B cell (primary cell): ENCODE measurements at regions not wholly inside any gene's neighbourhood (a gene's known extent, or its start where the extent isn't known, plus 50 kb on each side); places are given as distances from the start of the nearest gene placed in this dataset.

Source experiments
- ATAC-seq: fragments of 200-7000 bp; cut with Tn5 transposase; one replicate; pipeline ENCODE4 v1.10.0; 2021; ENCODE audit warnings: low read depth, mild to moderate bottlenecking, moderate number of reproducible peaks, moderate library complexity
- CTCF ChIA-PET: fragments of 350-600 bp; sonication (Branson Sonifier 250); formaldehyde crosslinking; loops from one replicate; lab custom pipeline; 2021; ENCODE audit warnings: antibody characterized with exemption, inconsistent platforms; lab: Charles Lee
- POLR2A ChIA-PET: fragments of 350-600 bp; sonication (Branson Sonifier 250); formaldehyde crosslinking; loops from one replicate; lab custom pipeline; 2021; ENCODE audit warnings: antibody characterized with exemption; lab: Charles Lee
- DNase-seq: peaks from one replicate; pipeline ENCODE4 v3.0.0; 2013
- H2AFZ ChIP-seq: 2 replicates; pipeline ENCODE4 v1.6.1; 2012; ENCODE audit warnings: mild to moderate bottlenecking, low read depth, low read length; ENCODE audit not compliant: insufficient read depth, poor library complexity, severe bottlenecking
- H3K27ac ChIP-seq, 2 donors: 1 replicate in 1 of 2; 2 replicates in 1 of 2; pipeline ENCODE4 v1.5.1; 2012 to 2013; ENCODE audit warnings: low read length in 2 of 2, mild to moderate bottlenecking in 2 of 2, moderate library complexity in 1 of 2
- H3K27me3 ChIP-seq, 4 experiments: fragments of 200-600 bp in 1 of 4; sonication (generic) in 1 of 4; replicated peaks in 1 of 4; 1 replicate in 2 of 4; 2 replicates in 2 of 4; pipeline versions ENCODE4 v1.6.1 to v1.7.0; 2013 to 2016; ENCODE audit warnings: low read length in 3 of 4, mild to moderate bottlenecking in 2 of 4, mixed read lengths in 1 of 4, moderate library complexity in 1 of 4; ENCODE audit not compliant: insufficient read depth in 4 of 4, control insufficient read depth in 3 of 4; ENCODE audit errors: control extremely low read depth in 1 of 4
- H3K36me3 ChIP-seq, 2 experiments: replicated peaks in 1 of 2; 1 replicate in 1 of 2; 2 replicates in 1 of 2; pipeline versions ENCODE4 v1.6.1 to v1.7.1; 2013; ENCODE audit warnings: low read length in 1 of 2; ENCODE audit not compliant: insufficient read depth in 2 of 2, control insufficient read depth in 1 of 2; ENCODE audit errors: control extremely low read depth in 1 of 2, extremely low read depth in 1 of 2
- H3K4me1 ChIP-seq, 2 donors: fragments of 200-600 bp in 1 of 2; sonication (generic) in 1 of 2; 1 replicate in 1 of 2; 2 replicates in 1 of 2; pipeline versions ENCODE4 v1.5.1 to v1.6.1; 2013 to 2017; ENCODE audit warnings: low read length in 2 of 2; ENCODE audit not compliant: control insufficient read depth in 2 of 2, insufficient read depth in 2 of 2
- H3K4me2 ChIP-seq: replicated peaks from 2 replicates; pipeline ENCODE3; 2012; ENCODE audit warnings: mild to moderate bottlenecking, low read depth, low read length; ENCODE audit not compliant: poor library complexity, severe bottlenecking
- H3K4me3 ChIP-seq, 5 experiments: fragments of 200-600 bp in 1 of 5; sonication (generic) in 1 of 5; 1 replicate in 3 of 5; 2 replicates in 2 of 5; pipeline versions ENCODE4 v1.5.1 to v1.7.0; 2011 to 2016; ENCODE audit warnings: low read length in 4 of 5, mild to moderate bottlenecking in 4 of 5, low read depth in 2 of 5, control low read depth in 1 of 5, moderate library complexity in 1 of 5; ENCODE audit not compliant: insufficient read depth in 1 of 5; ENCODE audit errors: control extremely low read depth in 1 of 5, extremely low read depth in 1 of 5
- H3K79me2 ChIP-seq: fragments of 200-600 bp; sonication (generic); one replicate; pipeline ENCODE4 v1.6.0; 2016; ENCODE audit warnings: low read length; ENCODE audit not compliant: control insufficient read depth, insufficient read depth
- H3K9ac ChIP-seq: fragments of 200-600 bp; sonication (generic); 2 replicates; pipeline ENCODE4 v1.6.1; 2017; ENCODE audit warnings: mild to moderate bottlenecking, low read length, moderate library complexity
- H3K9me3 ChIP-seq, 3 donors: one replicate each; pipeline versions ENCODE4 v1.6.1 to v1.7.1; 2013; ENCODE audit warnings: low read length in 2 of 3; ENCODE audit not compliant: control insufficient read depth in 2 of 3, insufficient read depth in 1 of 3; ENCODE audit errors: control extremely low read depth in 1 of 3
- H4K20me1 ChIP-seq: 2 replicates; pipeline ENCODE4 v1.6.0; 2012; ENCODE audit warnings: mild to moderate bottlenecking, low read length; ENCODE audit not compliant: insufficient read depth, control insufficient read depth, poor library complexity, severe bottlenecking
- H3K27ac Mint-ChIP-seq: one replicate; pipeline ENCODE4 v1.8.0; 2021; ENCODE audit warnings: mixed read lengths
- H3K27me3 Mint-ChIP-seq: one replicate; pipeline ENCODE4 v1.8.0; 2021; ENCODE audit warnings: mixed read lengths
- H3K4me1 Mint-ChIP-seq: one replicate; pipeline ENCODE4 v1.8.0; 2021; ENCODE audit warnings: mixed read lengths
- H3K4me3 Mint-ChIP-seq: one replicate; pipeline ENCODE4 v1.8.0; 2021; ENCODE audit warnings: mixed read lengths
- H3K9me3 Mint-ChIP-seq: one replicate; pipeline ENCODE4 v1.8.0; 2022; ENCODE audit warnings: mixed read lengths; ENCODE audit not compliant: insufficient read depth
- CTCF ChIP-seq: fragments of 200-600 bp; IDR thresholded peaks from one replicate; pipeline ENCODE4 v1.8.0; 2022; ENCODE audit warnings: antibody characterized with exemption, mild to moderate bottlenecking
- EZH2 ChIP-seq: IDR thresholded peaks from 2 replicates; pipeline ENCODE4 v1.6.1; 2012; ENCODE audit warnings: borderline replicate concordance, low read depth, mild to moderate bottlenecking, moderate library complexity, low read length; ENCODE audit not compliant: insufficient read depth, poor library complexity, severe bottlenecking
- WGBS: methylation state at CpG from one replicate; pipeline ENCODE4 v1.1.5; 2013; ENCODE audit warnings: missing lambda C conversion rate; ENCODE audit not compliant: insufficient coverage; 5-methylcytosine and 5-hydroxymethylcytosine counted together
- intact Hi-C: fragments of 100-400 bp; cut with micrococcal nuclease; formaldehyde crosslinking; loops from one replicate; pipeline ENCODE4 v1.10.0; 2022

- no peak overlapping the region for H3K27ac Mint-ChIP-seq
Measured at GRCh38 chr7:155183655-155184054, 113.5 kb downstream of the HTR5A start.

DNA sequence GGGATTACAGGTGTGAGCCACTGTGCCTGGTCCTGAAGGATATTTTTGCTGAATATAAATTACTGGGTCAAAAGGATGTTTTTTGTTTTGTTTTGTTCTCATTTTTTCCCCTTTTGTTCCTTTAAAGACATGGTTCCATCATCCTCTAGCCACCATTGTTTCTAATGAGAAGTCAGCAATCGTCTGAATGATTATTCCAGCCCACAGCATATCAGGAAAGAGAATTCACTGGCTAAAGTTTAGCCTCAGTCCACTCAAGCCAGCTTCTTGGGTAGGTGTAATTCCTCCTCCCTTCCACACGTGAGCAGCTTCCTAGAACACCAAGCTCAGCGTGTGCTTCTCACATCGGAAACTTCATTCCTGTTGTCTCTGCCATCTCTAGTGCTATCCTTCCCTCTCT is 112.8 kb upstream of the INSIG1 start:
- ChIA-PET POLR2A (no interaction called here), CTCF (interaction anchor here (1.9 kb wide), 1 partner anchor 160 kb away, joined by 6 read pairs; no protein-coding TSS in a partner anchor)
- no peak overlapping the region for H3K4me3 ChIP-seq
- DNase-seq (no peak), ATAC-seq (no peak)
- TF ChIP-seq CTCF (no peak), EZH2 (no peak)
- 95% methylated on average over 3 of the region's 4 CpGs for WGBS
- no peaks in the 10 kb centered on the region for H3K4me1 Mint-ChIP-seq
- H3K27me3 ChIP-seq: peaks cover 0 to 4% (median 0%) of the 10 kb centered on the region in 4 experiments
- H3K27ac ChIP-seq: no peak overlapping the region
- peaks cover 8% of the 10 kb centered on the region for H3K27me3 Mint-ChIP-seq
- H4K20me1 ChIP-seq: no peaks in the 10 kb centered on the region
- H3K4me2 ChIP-seq: no peak overlapping the region
- H3K4me1 ChIP-seq: no peaks in the 10 kb centered on the region
- H3K9me3 ChIP-seq: peaks cover 5 to 42% (median 20%) of the 10 kb centered on the region in 3 donors
- no peak overlapping the region for H2AFZ ChIP-seq
- H3K36me3 ChIP-seq: no peaks in the 10 kb centered on the region
- H3K27ac Mint-ChIP-seq: no peak overlapping the region
- H3K9ac ChIP-seq: no peak overlapping the region
- no peaks in the 10 kb centered on the region for H3K79me2 ChIP-seq
- no peak overlapping the region for H3K4me3 Mint-ChIP-seq
- H3K9me3 Mint-ChIP-seq: peaks cover 14% of the 10 kb centered on the region
- intact Hi-C loops: no loop called here

More at GRCh38 chr7:155183655-155184054, 113.5 kb downstream of the HTR5A start:
- Mint-ChIP-seq H3K9me3 (peaks cover 14% of the 10 kb centered on the region), H3K4me3 (no peak overlapping the region), H3K4me1 (no peaks in the 10 kb centered on the region), H3K27me3 (peaks cover 4% of the 10 kb centered on the region)
- Histone ChIP-seq H3K36me3 (no peaks in the 10 kb centered on the region), H4K20me1 (no peaks in the 10 kb centered on the region), H3K27ac (no peak overlapping the region), H3K4me1 (no peaks in the 10 kb centered on the region), H3K79me2 (no peaks in the 10 kb centered on the region), H3K9me3 (peaks cover 5 to 42% (median 20%) of the 10 kb centered on the region in 3 donors), H3K4me3 (no peak overlapping the region), H3K9ac (no peak overlapping the region), H2AFZ (no peak overlapping the region), H3K27me3 (peaks cover 0 to 4% (median 0%) of the 10 kb centered on the region in 4 experiments), H3K4me2 (no peak overlapping the region)
- POLR2A ChIA-PET: no interaction called here
- intact Hi-C loops: no loop called here
- ATAC-seq (no peak), DNase-seq (no peak)
- 83% methylated on average over 1 of the region's 1 CpG for WGBS
- TF ChIP-seq EZH2: no peak
- TF ChIP-seq CTCF: no peak
- CTCF ChIA-PET: no interaction called here
